Activated CD4-positive, alpha-beta T cell treated with anti-CD3 and anti-CD28 coated beads, Interleukin-2, amount 10 ng/mL, durations not matched to agents 7 days and 5 days (primary cell): ENCODE measurements at regions not wholly inside any gene's neighbourhood (a gene's known extent, or its start where the extent isn't known, plus 50 kb on each side); places are given as distances from the start of the nearest gene placed in this dataset.

ENCODE experiments used
- CTCF ChIA-PET: fragments of 350-600 bp; sonication (Branson Sonifier 250); formaldehyde crosslinking; loops from one replicate; lab custom pipeline; 2021; ENCODE audit warnings: antibody characterized with exemption; lab: Charles Lee
- POLR2A ChIA-PET: fragments of 350-600 bp; sonication (Branson Sonifier 250); formaldehyde crosslinking; loops from one replicate; lab custom pipeline; 2021; ENCODE audit warnings: antibody characterized with exemption; lab: Charles Lee
- DNase-seq: peaks from one replicate; pipeline ENCODE4 v3.0.0-alpha.2; 2020
- H3K27ac Mint-ChIP-seq: one replicate; pipeline ENCODE4 v1.8.0; 2021; ENCODE audit warnings: mild to moderate bottlenecking, moderate library complexity, mixed read lengths
- H3K27me3 Mint-ChIP-seq: one replicate; pipeline ENCODE4 v1.8.0; 2021; ENCODE audit warnings: mixed read lengths
- H3K36me3 Mint-ChIP-seq: one replicate; pipeline ENCODE4 v1.8.0; 2021; ENCODE audit warnings: low read depth, mixed read lengths
- H3K4me1 Mint-ChIP-seq: one replicate; pipeline ENCODE4 v1.8.0; 2021; ENCODE audit warnings: mixed read lengths
- H3K4me3 Mint-ChIP-seq: one replicate; pipeline ENCODE4 v1.8.0; 2021; ENCODE audit warnings: mild to moderate bottlenecking, moderate library complexity, mixed read lengths
- H3K9me3 Mint-ChIP-seq: one replicate; pipeline ENCODE4 v1.8.0; 2021; ENCODE audit warnings: mixed read lengths

GRCh38 chr7:88432301-88432700 is 125.6 kb upstream of the STEAP4 start:
- Mint-ChIP-seq H3K9me3 (no peaks in the 10 kb centered on the region), H3K36me3 (no peaks in the 10 kb centered on the region), H3K27me3 (no peaks in the 10 kb centered on the region), H3K4me3 (no peak overlapping the region), H3K27ac (no peak overlapping the region), H3K4me1 (no peaks in the 10 kb centered on the region)
- ChIA-PET POLR2A (no interaction called here), CTCF (no interaction called here)
- DNase-seq, result no peak

GRCh38 chr7:88431882-88432281 is 125.2 kb upstream of the STEAP4 start:
- H3K4me3 Mint-ChIP-seq, result no peak overlapping the region
- ChIA-PET CTCF (no interaction called here), POLR2A (no interaction called here)
- H3K4me1 Mint-ChIP-seq, result no peaks in the 10 kb centered on the region
- no peaks in the 10 kb centered on the region for H3K36me3 Mint-ChIP-seq
- H3K27ac Mint-ChIP-seq, result no peak overlapping the region
- H3K27me3 Mint-ChIP-seq, result no peaks in the 10 kb centered on the region
- no peak for DNase-seq
- H3K9me3 Mint-ChIP-seq, result no peaks in the 10 kb centered on the region

GRCh38 chr7:88429382-88429781 is 122.7 kb upstream of the STEAP4 start:
- Mint-ChIP-seq H3K27ac (no peak overlapping the region), H3K9me3 (no peaks in the 10 kb centered on the region), H3K4me1 (no peaks in the 10 kb centered on the region), H3K4me3 (no peak overlapping the region), H3K36me3 (no peaks in the 10 kb centered on the region), H3K27me3 (no peaks in the 10 kb centered on the region)
- ChIA-PET POLR2A (no interaction called here), CTCF (no interaction called here)
- no peak for DNase-seq

GRCh38 chr7:88402529-88402928 is 95.8 kb upstream of the STEAP4 start:
- POLR2A ChIA-PET, result no interaction called here
- H3K4me1 Mint-ChIP-seq, result no peaks in the 10 kb centered on the region

GRCh38 chr7:88401009-88401623 is 94.4 kb upstream of the STEAP4 start:
- H3K4me3 Mint-ChIP-seq, result no peak overlapping the region
- H3K4me1 Mint-ChIP-seq, result no peaks in the 10 kb centered on the region
- H3K36me3 Mint-ChIP-seq, result no peaks in the 10 kb centered on the region
- no peaks in the 10 kb centered on the region for H3K9me3 Mint-ChIP-seq
- H3K27me3 Mint-ChIP-seq, result no peaks in the 10 kb centered on the region
- ChIA-PET POLR2A (no interaction called here), CTCF (no interaction called here)
- no peak for DNase-seq
- H3K27ac Mint-ChIP-seq, result no peak overlapping the region

More at GRCh38 chr7:88402529-88402928, 95.8 kb upstream of the STEAP4 start:
- DNase-seq, result no peak
- no peaks in the 10 kb centered on the region for H3K27me3 Mint-ChIP-seq
- no peak overlapping the region for H3K27ac Mint-ChIP-seq
- CTCF ChIA-PET, result no interaction called here
- H3K36me3 Mint-ChIP-seq, result no peaks in the 10 kb centered on the region
- no peak overlapping the region for H3K4me3 Mint-ChIP-seq
- H3K9me3 Mint-ChIP-seq, result no peaks in the 10 kb centered on the region

GRCh38 chr7:88399696-88400240 is 93.1 kb upstream of the STEAP4 start:
- no peak overlapping the region for H3K27ac Mint-ChIP-seq
- no peaks in the 10 kb centered on the region for H3K9me3 Mint-ChIP-seq
- H3K4me1 Mint-ChIP-seq, result peaks cover 2% of the 10 kb centered on the region
- no peaks in the 10 kb centered on the region for H3K36me3 Mint-ChIP-seq
- no peak overlapping the region for H3K4me3 Mint-ChIP-seq
- ChIA-PET POLR2A (no interaction called here), CTCF (interaction anchor here (0.6 kb wide), 1 partner anchor 202 kb away, joined by 5 read pairs; no protein-coding TSS in a partner anchor)
- no peak for DNase-seq
- no peaks in the 10 kb centered on the region for H3K27me3 Mint-ChIP-seq

- no peaks in the 10 kb centered on the region for H3K27me3 Mint-ChIP-seq
- CTCF ChIA-PET, result interaction anchor here (0.6 kb wide), 2 partner anchors 203 to 542 kb away, joined by 4 to 5 read pairs; no protein-coding TSS in a partner anchor
- no peaks in the 10 kb centered on the region for H3K36me3 Mint-ChIP-seq
- POLR2A ChIA-PET, result no interaction called here
- no peaks in the 10 kb centered on the region for H3K9me3 Mint-ChIP-seq
- H3K4me1 Mint-ChIP-seq, result peaks cover 2% of the 10 kb centered on the region
- no peak for DNase-seq
- H3K27ac Mint-ChIP-seq, result no peak overlapping the region
- no peak overlapping the region for H3K4me3 Mint-ChIP-seq
Observed at GRCh38 chr7:88399036-88399435, 92.3 kb upstream of the STEAP4 start.

DNA sequence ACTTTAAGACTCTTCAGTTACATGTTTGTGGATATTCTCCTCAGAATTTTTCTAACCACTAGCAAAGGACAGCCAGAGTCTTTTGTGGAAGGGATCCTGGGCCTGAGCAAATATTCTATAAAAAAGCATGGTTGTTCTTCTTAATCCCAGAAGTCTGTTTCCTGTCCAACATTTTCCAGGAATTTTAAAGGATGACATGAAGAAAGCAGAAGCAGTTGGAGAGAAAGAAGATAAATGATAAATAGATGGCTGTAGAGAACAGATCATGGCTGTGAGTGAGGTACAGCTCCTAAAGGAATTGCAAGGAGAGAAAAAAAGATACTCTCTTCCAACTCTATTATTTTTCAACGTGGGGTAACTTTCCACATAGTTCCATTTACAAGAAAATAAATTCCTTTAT is 91.8 kb upstream of the STEAP4 start:
- no peak for DNase-seq
- CTCF ChIA-PET, result interaction anchor here (0.6 kb wide), 1 partner anchor 543 kb away, joined by 4 read pairs; no protein-coding TSS in a partner anchor
- peaks cover 2% of the 10 kb centered on the region for H3K4me1 Mint-ChIP-seq
- no peak overlapping the region for H3K27ac Mint-ChIP-seq
- no peaks in the 10 kb centered on the region for H3K36me3 Mint-ChIP-seq
- H3K4me3 Mint-ChIP-seq, result no peak overlapping the region
- no peaks in the 10 kb centered on the region for H3K9me3 Mint-ChIP-seq
- H3K27me3 Mint-ChIP-seq, result no peaks in the 10 kb centered on the region
- POLR2A ChIA-PET, result no interaction called here

DNA sequence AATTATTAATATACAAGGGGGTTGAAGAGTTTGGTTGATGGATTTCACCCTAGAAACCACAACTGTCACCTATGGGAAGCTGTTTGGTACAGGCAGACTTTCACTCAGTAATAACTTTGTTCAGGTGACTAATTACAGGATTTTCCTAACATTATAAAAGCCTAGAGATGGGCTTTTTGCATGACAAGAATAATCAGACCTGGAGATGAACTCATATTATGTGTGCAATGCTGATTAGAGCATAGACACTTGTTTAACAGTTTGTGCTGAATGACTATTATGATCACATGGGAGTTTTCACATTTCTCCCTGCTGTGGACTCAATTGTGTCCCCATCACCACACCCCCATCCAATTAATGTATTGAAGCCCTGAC is 90.2 kb upstream of the STEAP4 start:
- Mint-ChIP-seq H3K4me3 (no peak overlapping the region), H3K27ac (no peak overlapping the region), H3K9me3 (no peaks in the 10 kb centered on the region), H3K27me3 (peaks cover 6% of the 10 kb centered on the region), H3K4me1 (peaks cover 2% of the 10 kb centered on the region), H3K36me3 (no peaks in the 10 kb centered on the region)
- ChIA-PET POLR2A (no interaction called here), CTCF (no interaction called here)
- DNase-seq, result no peak

DNA sequence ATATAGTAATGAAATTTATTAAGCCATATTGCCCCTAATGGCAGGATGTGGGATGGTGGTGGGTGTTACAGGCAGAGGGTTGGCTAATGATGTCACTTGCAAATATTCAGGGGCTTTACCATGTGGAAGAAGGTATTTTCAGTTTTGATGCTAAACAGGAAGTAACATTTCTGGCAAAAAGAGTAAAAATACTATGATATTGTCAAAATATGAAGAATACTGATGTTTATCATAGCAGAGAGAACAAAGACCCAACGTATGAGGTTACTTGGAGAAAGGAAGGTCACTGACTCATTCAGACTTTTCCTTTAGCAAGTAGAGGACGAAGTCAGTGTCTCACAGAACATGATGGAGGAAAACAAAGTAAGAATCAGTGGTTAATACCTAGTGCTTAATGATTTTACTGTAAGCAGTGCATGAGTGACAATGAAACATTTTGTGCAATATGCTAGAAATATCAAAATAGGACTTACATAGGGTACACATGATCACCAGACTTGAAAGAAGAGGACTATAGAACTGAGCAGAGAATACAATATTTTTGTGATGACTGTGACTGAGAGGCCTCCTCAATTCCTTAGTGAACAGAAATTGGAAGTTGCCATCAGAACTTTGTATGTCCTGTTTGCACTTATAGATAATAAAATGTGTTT is 89.7 kb upstream of the STEAP4 start:
- no peaks in the 10 kb centered on the region for H3K36me3 Mint-ChIP-seq
- no peak for DNase-seq
- H3K27me3 Mint-ChIP-seq, result peaks cover 7% of the 10 kb centered on the region
- no peaks in the 10 kb centered on the region for H3K9me3 Mint-ChIP-seq
- ChIA-PET POLR2A (no interaction called here), CTCF (no interaction called here)
- no peak overlapping the region for H3K4me3 Mint-ChIP-seq
- H3K4me1 Mint-ChIP-seq, result peaks cover 2% of the 10 kb centered on the region
- no peak overlapping the region for H3K27ac Mint-ChIP-seq

DNA sequence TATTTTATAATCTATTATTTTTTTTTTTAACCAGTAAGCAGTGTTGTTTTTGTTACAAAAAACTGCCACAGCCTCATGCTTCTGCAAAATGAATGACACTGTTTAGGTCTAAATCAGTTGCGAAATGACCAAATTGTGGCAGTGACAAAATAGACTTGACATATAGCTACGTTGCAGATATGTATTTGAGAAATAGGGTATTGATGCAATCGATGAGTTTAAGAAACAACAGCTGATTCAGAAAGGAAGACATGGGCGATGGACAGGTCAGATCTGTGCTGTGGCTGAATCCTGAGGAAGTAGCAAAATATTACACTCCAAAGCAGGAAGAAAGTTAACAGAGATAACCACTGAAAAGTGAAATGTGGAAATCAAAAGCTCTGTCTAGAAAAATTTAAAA is 89.0 kb upstream of the STEAP4 start:
- Mint-ChIP-seq H3K4me1 (peaks cover 2% of the 10 kb centered on the region), H3K4me3 (no peak overlapping the region), H3K27me3 (peaks cover 7% of the 10 kb centered on the region), H3K9me3 (no peaks in the 10 kb centered on the region), H3K27ac (no peak overlapping the region), H3K36me3 (no peaks in the 10 kb centered on the region)
- DNase-seq, result no peak
- ChIA-PET POLR2A (no interaction called here), CTCF (no interaction called here)

GRCh38 chr7:88391247-88391646 is 84.6 kb upstream of the STEAP4 start:
- POLR2A ChIA-PET, result no interaction called here
- H3K27me3 Mint-ChIP-seq, result peaks cover 11% of the 10 kb centered on the region
- H3K4me3 Mint-ChIP-seq, result no peak overlapping the region
- CTCF ChIA-PET, result no interaction called here
- no peaks in the 10 kb centered on the region for H3K9me3 Mint-ChIP-seq
- no peak for DNase-seq
- H3K36me3 Mint-ChIP-seq, result no peaks in the 10 kb centered on the region
- H3K4me1 Mint-ChIP-seq, result peaks cover 13% of the 10 kb centered on the region
- no peak overlapping the region for H3K27ac Mint-ChIP-seq

DNA sequence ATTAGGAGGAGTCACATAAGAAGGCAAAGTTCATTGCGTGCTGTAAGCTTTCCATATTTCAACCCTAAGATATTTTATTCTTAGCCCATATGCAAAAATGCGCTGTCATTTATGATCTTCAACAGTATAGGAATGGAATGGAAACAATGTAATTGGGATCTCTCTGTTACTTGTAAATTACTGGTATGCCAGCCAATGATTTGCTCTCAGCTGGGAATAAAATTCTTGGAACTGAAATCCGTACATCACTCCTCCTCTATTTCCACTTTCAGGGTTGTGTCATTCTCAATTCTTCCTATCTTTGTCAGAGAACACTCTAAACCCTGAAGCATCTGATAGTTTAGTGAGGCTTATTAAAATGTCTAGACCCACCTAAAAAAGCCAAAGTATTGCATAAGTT is 80.7 kb upstream of the STEAP4 start:
- ChIA-PET POLR2A (no interaction called here), CTCF (no interaction called here)
- Mint-ChIP-seq H3K4me3 (no peak overlapping the region), H3K27me3 (peaks cover 6% of the 10 kb centered on the region), H3K27ac (no peak overlapping the region), H3K36me3 (no peaks in the 10 kb centered on the region), H3K9me3 (no peaks in the 10 kb centered on the region), H3K4me1 (peaks cover 10% of the 10 kb centered on the region)
- no peak for DNase-seq
